ENCODE measurements at regions not wholly inside any gene's neighbourhood (a gene's known extent, or its start where the extent isn't known, plus 50 kb on each side); places are given as distances from the start of the nearest gene placed in this dataset.

DNA sequence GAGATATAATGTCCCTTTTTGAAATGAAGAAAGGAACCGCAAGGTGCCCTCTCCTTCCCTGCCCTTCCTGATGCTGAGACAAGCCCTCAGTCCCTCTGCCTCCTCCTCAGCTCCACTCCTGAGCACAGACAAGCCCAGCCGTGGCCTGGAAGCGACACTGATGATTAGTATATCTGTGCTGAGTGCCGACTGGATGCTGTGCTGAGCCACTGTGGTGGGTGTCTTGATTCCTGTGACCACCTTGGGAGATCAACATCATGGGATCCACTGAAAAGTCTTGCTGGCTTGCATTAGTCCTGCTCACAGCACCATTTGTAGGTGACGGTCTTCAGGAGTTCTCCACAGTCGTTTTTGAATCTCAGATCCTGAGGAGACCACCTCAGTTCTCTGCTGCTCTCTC lies 59.5 kb upstream of the HGFAC start:
- TF ChIP-seq POLR2AphosphoS5 (IDR thresholded peaks at IDR 0.05) (no peak), CTCF (IDR thresholded peaks at IDR 0.05) (no peak), POLR2A (IDR thresholded peaks at IDR 0.05; ENCODE audit: low read depth) (no peak)
